C4-2B (cell line): ENCODE measurements at regions not wholly inside any gene's neighbourhood (a gene's known extent, or its start where the extent isn't known, plus 50 kb on each side); places are given as distances from the start of the nearest gene placed in this dataset.

Source experiments
- ZFX ChIP-seq: fragments of 450-650 bp; IDR thresholded peaks from 2 replicates; pipeline ENCODE4 v1.6.1; 2017
- TF ChIP-seq, protein P1 (sequence below): fragments of 450-650 bp; conservative IDR thresholded peaks from 2 replicates; pipeline ENCODE4 v1.5.1; 2017; ENCODE audit warnings: mild to moderate bottlenecking

GRCh38 chr12:94767956-94768355, 117.6 kb upstream of the TMCC3 start:
- TF ChIP-seq, protein P1, sequence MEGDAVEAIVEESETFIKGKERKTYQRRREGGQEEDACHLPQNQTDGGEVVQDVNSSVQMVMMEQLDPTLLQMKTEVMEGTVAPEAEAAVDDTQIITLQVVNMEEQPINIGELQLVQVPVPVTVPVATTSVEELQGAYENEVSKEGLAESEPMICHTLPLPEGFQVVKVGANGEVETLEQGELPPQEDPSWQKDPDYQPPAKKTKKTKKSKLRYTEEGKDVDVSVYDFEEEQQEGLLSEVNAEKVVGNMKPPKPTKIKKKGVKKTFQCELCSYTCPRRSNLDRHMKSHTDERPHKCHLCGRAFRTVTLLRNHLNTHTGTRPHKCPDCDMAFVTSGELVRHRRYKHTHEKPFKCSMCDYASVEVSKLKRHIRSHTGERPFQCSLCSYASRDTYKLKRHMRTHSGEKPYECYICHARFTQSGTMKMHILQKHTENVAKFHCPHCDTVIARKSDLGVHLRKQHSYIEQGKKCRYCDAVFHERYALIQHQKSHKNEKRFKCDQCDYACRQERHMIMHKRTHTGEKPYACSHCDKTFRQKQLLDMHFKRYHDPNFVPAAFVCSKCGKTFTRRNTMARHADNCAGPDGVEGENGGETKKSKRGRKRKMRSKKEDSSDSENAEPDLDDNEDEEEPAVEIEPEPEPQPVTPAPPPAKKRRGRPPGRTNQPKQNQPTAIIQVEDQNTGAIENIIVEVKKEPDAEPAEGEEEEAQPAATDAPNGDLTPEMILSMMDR, result no peak
- no peak for TF ChIP-seq ZFX
